DOHH2 (cell line): ENCODE measurements at regions not wholly inside any gene's neighbourhood (a gene's known extent, or its start where the extent isn't known, plus 50 kb on each side); places are given as distances from the start of the nearest gene placed in this dataset.
"Not testable (repeated sequence)": the region's sequence is repeated elsewhere in the genome, so short reads cannot be mapped to it uniquely, and the experiment has no call there.

ENCODE experiments used
- H3F3A ChIP-seq: fragments of 200-600 bp; sonication (generic), shearing (Covaris generic); 2 replicates; pipeline ENCODE4 v1.6.0; 2016; ENCODE audit warnings: antibody characterized with exemption, mild to moderate bottlenecking; ENCODE audit not compliant: control insufficient read depth, insufficient read depth
- H3K27ac ChIP-seq: fragments of 200-600 bp; sonication (generic); 2 replicates; pipeline ENCODE4 v1.5.1; 2014; ENCODE audit warnings: low read depth, mild to moderate bottlenecking, low read length, moderate library complexity
- H3K27me3 ChIP-seq: fragments of 200-600 bp; sonication (generic); 2 replicates; pipeline ENCODE4 v1.6.1; 2014; ENCODE audit warnings: mild to moderate bottlenecking, low read length, mixed read lengths; ENCODE audit not compliant: control insufficient read depth
- H3K36me3 ChIP-seq: fragments of 200-600 bp; sonication (generic); 2 replicates; pipeline ENCODE4 v1.6.1; 2014; ENCODE audit warnings: mild to moderate bottlenecking, low read length, moderate library complexity, mixed read lengths; ENCODE audit not compliant: control insufficient read depth
- H3K4me1 ChIP-seq: fragments of 200-600 bp; sonication (generic); 2 replicates; pipeline ENCODE4 v1.6.1; 2014; ENCODE audit warnings: mild to moderate bottlenecking, low read length, mixed read lengths; ENCODE audit not compliant: control insufficient read depth
- H3K4me2 ChIP-seq: fragments of 200-600 bp; sonication (generic); 2 replicates; pipeline ENCODE4 v1.6.0; 2014; ENCODE audit warnings: mild to moderate bottlenecking, low read length, moderate library complexity
- H3K4me3 ChIP-seq: fragments of 200-600 bp; sonication (generic); 2 replicates; pipeline ENCODE4 v1.5.1; 2014; ENCODE audit warnings: mild to moderate bottlenecking, low read length, mixed read lengths
- H3K79me2 ChIP-seq: fragments of 200-600 bp; sonication (generic); 2 replicates; pipeline ENCODE4 v1.6.1; 2014; ENCODE audit warnings: mild to moderate bottlenecking, low read length, mixed read lengths; ENCODE audit not compliant: control insufficient read depth
- H3K9me2 ChIP-seq: fragments of 200-600 bp; sonication (generic); replicated peaks from 2 replicates; pipeline ENCODE4 v1.6.1; 2014; ENCODE audit warnings: mild to moderate bottlenecking, low read length, mixed read lengths; ENCODE audit not compliant: control insufficient read depth
- H3K9me3 ChIP-seq: fragments of 200-600 bp; sonication (generic); 2 replicates; pipeline ENCODE4 v1.6.1; 2014; ENCODE audit warnings: antibody characterized with exemption, low read length, mixed read lengths; ENCODE audit not compliant: control insufficient read depth, insufficient read depth
- H4K20me1 ChIP-seq: fragments of 200-600 bp; sonication (generic); 2 replicates; pipeline ENCODE4 v1.6.0; 2014; ENCODE audit warnings: low read depth, mild to moderate bottlenecking, antibody characterized with exemption, low read length, moderate library complexity; ENCODE audit not compliant: control insufficient read depth, insufficient read depth
- CTCF ChIP-seq: fragments of 200-600 bp; sonication (generic); IDR thresholded peaks from one replicate; pipeline ENCODE4 v1.5.1; 2014; ENCODE audit warnings: antibody characterized with exemption, mild to moderate bottlenecking, low read depth, low read length; ENCODE audit not compliant: poor library complexity, severe bottlenecking
- EZH2phosphoT487 ChIP-seq: fragments of 200-600 bp; sonication (generic); IDR thresholded peaks from 2 replicates; pipeline ENCODE4 v1.6.1; 2017; ENCODE audit warnings: borderline replicate concordance, mild to moderate bottlenecking, antibody characterized with exemption, low read length, moderate library complexity, mixed read lengths

GRCh38 chr5:126139773-126140172 lies 283.4 kb upstream of the GRAMD2B start:
- Histone ChIP-seq H3K9me3 (no peaks in the 10 kb centered on the region), H3K9me2 (no peaks in the 10 kb centered on the region), H3K4me3 (no peak overlapping the region), H3K79me2 (no peaks in the 10 kb centered on the region), H3K27me3 (no peaks in the 10 kb centered on the region), H3K27ac (no peak overlapping the region), H3K4me2 (no peak overlapping the region), H3K4me1 (no peaks in the 10 kb centered on the region), H4K20me1 (no peaks in the 10 kb centered on the region), H3K36me3 (no peaks in the 10 kb centered on the region), H3F3A (no peaks in the 10 kb centered on the region)
- TF ChIP-seq CTCF (no peak), EZH2phosphoT487 (no peak)

- H3K27ac ChIP-seq = no peak overlapping the region
- H3K4me3 ChIP-seq = no peak overlapping the region
- H3K4me1 ChIP-seq = no peaks in the 10 kb centered on the region
- no peaks in the 10 kb centered on the region for H3K79me2 ChIP-seq
- TF ChIP-seq EZH2phosphoT487 = no peak
- TF ChIP-seq CTCF = no peak
- no peaks in the 10 kb centered on the region for H3K27me3 ChIP-seq
- H3K36me3 ChIP-seq = no peaks in the 10 kb centered on the region
- H3K4me2 ChIP-seq = no peak overlapping the region
- H4K20me1 ChIP-seq = no peaks in the 10 kb centered on the region
- H3K9me3 ChIP-seq = no peaks in the 10 kb centered on the region
- H3K9me2 ChIP-seq = no peaks in the 10 kb centered on the region
- no peaks in the 10 kb centered on the region for H3F3A ChIP-seq
These were observed 279.6 kb upstream of the GRAMD2B start for GRCh38 chr5:126143622-126144021.

- not testable (repeated sequence) for H4K20me1 ChIP-seq, H3K27me3 ChIP-seq, H3K4me3 ChIP-seq, H3K9me3 ChIP-seq, H3K4me2 ChIP-seq, H3K36me3 ChIP-seq, H3K27ac ChIP-seq, H3F3A ChIP-seq, H3K79me2 ChIP-seq, H3K9me2 ChIP-seq, H3K4me1 ChIP-seq
These were observed 272.9 kb upstream of the GRAMD2B start for GRCh38 chr5:126150319-126150718.

GRCh38 chr5:126155298-126155697 lies 267.9 kb upstream of the GRAMD2B start:
- H3K9me2 ChIP-seq, H3K79me2 ChIP-seq, H4K20me1 ChIP-seq, H3K4me2 ChIP-seq, H3K9me3 ChIP-seq, H3K27ac ChIP-seq, H3K4me1 ChIP-seq, H3K27me3 ChIP-seq, H3F3A ChIP-seq, H3K4me3 ChIP-seq, H3K36me3 ChIP-seq: not testable (repeated sequence)
